ENCODE measurements at regions not wholly inside any gene's neighbourhood (a gene's known extent, or its start where the extent isn't known, plus 50 kb on each side); places are given as distances from the start of the nearest gene placed in this dataset.
"Not testable (repeated sequence)": the region's sequence is repeated elsewhere in the genome, so short reads cannot be mapped to it uniquely, and the experiment has no call there.

DNA sequence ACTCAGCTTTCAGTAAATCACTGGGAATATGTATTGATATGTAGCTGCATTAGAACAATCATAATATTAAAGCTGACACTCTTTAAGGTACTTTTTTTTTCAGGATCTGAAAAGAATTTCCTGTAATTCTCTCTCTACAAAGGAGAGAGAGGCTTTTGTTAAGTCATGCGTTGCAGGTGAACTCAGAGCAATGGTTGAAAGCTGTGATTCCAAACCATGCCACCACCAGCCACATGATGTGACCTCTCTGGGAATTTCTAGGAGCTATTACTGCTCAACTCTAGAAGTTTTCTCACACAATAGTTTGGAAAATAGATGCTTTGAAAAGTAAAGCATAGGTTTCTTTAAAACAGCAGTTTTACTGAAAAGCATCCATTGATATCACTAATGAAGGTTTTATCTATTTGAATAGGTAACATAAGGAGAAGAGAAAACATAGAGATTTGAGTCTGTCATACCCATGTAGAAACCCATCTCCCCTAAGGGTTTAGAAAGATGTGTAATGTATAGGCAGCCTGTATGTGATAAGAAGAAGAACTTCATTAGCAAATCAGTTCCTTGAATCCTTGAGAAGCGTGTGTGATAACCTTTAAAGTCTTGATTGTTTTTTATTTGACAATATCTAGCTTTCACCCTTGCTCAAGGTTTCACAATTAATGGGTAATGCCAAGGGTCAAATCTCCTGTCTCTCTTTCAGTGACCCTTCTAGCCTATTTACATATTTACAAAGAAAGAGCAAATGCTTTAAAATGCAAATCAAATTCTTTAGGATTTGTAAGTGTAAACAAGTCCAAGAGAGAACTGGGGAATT, 161.0 kb upstream of the ANKRD50 start:
- DNase-seq, result no peak

DNA sequence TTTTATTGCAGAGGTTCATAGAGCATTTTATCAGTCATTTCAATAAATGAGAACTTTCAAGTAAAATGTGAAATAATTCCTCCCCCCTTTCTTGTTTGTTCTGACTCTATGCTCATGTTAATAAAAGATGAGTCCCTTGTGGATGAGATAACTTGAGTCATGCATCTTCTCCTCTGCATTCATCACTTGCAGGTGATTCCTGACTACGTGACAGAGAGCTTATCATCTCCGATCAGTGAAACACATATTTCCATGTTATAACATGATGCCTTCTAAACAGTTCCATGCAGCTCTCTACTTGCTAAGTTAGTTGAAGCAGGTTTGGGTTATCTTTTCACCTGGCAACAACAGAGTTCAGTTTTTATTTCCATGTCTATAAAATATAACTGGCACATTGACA, 160.1 kb upstream of the ANKRD50 start:
- DNase-seq, result no peak

DNA sequence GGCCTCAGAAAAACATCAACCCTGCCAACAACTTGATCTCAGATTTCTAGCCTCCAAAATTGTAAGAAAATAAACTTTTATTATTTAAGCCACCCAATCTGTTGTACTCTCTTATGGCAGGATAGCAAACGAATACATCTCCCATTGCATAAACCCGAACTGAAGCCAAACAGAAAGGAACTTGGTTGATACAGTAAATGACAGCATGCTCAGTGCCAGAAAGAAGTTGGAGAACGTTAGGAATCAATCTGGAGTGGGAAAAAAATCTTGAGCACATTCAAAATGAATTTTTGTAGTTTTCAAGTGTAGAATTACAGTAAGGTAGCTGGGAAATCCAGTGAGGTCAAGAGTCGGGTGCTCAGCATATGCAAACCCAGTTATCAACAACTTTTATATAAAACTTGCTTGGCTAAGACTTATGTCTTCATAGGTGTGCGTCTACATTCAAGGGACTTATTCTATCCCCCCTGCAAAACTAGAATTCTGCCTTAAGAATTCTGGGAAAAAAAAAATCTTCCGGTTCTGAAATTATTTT, 157.5 kb upstream of the ANKRD50 start:
- DNase-seq, result no peak

DNA sequence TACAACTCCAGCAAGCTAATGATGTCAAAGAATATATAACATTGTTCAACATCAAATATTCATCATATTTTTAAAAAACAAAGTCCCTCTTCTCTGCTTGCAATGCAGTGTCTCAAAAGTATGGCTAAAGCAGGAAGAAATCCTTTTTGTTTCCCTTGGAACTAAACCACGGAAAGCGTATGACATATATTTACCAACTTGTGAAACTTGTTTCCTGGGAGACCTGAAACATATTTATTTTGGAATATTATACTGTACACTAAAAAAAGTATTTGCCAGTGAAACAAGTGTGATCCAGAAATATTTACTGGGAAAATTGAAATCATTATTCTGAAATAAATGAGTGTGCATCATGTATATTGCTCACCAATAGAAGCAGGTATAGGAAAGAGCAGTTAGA, 156.0 kb upstream of the ANKRD50 start:
- DNase-seq, result no peak

DNA sequence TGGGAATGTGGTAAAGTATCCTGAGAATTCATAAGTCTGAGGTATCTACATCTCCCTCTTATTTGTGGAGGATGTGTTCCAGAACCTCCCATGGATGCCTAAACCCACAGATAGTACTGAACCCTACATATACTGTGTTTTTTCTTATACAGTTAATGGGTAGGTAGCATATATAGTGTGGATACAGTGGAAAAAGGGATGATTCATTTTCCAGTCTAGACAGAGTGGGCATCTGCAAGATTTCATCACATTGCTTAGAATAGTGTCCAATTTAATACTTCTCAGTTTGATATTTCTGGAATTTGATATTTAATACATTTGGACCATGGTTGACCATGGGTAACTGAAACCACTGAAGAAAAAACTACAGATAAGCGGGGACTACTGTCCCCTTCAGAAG, 155.0 kb upstream of the ANKRD50 start:
- DNase-seq, result no peak

DNA sequence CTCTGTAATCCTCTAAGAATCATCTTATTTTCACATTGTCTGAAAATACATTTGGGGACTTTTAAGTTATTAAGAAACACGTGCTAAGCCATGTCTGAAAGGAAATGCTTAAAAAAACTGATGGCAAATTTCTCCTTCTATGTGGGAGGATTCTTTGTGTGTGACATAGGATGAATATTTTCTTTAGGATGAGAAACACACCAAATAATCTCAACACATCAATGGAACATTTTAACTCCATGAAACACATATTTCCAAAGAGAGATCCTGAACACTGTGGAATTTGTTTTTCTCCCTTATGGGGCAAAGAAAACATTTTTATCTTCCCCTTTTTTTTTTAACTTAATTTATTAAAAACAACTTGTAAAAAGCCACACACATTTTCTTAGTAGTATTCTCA, 153.8 kb upstream of the ANKRD50 start:
- DNase-seq, result no peak

DNA sequence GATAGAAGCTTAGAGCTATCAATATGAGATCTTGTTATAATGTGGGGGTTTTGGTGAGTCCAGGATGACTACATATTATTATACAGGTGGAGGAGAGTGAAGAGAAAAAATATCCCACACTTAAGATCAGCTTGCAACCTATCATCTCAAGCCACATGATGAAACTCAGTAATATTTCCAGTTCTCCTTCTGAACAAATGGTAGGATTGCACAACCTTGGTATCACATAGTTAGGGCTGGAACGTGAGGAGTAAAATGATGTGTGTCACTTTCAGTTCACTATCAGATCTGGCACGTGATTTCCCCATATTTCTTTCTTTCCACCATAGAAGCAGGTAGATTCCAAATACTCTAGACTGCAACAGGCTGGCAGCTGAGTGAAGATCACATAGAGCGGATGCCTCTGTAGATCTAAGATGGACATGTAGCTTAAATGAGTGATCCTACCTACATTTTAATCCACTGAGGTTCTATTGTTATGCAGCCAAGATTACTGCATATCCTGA, 150.6 kb upstream of the ANKRD50 start:
- DNase-seq, result no peak

DNA sequence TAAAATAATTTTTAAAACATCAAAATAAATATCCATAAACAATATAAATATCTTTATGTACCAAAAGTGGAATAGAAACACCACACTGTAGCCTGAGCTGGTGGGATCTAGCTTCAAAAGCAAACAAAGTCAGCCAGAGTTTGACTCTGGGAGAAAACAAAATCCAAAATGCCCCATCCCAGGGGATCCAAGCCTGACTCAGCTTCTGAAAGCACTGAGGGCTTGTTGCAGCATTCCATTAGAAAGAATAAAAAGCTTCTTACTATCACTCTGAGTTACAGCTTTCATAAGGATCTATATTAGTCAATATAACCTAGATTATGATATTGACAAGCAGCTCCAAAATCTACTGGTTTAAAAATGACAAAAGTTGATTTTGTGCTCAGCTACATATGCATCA, 149.7 kb upstream of the ANKRD50 start:
- DNase-seq, result no peak

DNA sequence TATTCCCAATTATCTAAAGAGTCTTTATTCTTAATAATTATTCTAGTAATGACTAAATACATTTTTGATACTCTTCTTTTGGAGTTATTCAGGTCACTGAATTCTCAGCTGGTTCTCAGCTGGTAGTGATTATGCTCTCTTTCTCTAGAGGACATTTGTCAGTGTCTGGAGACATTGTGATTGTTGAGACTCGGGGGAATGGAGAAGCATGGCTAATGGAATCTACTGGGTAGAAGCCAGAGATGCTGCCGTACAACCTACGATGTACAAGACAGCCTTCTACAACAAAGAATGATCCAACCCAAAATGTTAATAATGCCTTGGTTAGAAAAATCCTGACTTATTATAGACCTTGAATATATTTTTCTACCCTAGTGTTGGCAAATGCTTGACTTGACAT, 149.2 kb upstream of the ANKRD50 start:
- DNase-seq, result no peak

DNA sequence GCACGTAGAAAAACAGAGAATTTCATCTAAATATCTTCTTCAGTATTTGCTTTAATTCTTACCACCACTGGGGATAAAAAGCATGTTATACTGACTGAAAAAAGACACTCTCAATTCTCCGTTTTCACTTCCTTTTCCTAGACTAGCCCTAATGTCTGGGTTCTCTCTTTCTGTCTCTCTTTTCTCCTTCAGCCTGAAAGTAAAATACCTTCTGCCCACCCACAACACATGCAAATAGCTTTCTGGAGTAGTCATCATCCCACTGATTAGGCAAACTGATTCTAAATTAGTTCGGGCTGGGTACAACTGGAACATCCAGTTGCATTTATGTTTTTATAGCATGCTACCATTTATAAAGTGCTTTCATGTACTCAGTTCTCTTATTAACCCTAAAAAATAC, 142.4 kb upstream of the ANKRD50 start:
- no peak for DNase-seq

DNA sequence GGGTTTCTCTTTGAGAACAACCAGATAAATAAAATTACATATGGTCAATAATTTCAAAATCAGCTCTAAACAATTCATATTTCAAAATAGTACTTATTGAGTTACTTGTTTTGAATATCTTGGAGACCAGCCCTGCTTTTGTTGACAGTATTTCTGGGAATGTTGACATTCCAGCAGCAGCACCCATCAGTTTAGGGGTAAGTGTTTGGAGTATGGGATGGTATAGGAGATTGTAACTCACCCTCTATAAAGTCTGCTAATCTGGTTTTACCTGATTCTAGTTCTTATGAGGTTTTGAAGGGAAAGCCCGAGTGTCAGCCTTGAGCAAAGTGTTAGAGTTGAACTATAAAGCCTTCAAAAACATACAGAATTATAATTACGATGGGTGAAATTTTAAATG, 139.2 kb upstream of the ANKRD50 start:
- DNase-seq, result no peak

DNA sequence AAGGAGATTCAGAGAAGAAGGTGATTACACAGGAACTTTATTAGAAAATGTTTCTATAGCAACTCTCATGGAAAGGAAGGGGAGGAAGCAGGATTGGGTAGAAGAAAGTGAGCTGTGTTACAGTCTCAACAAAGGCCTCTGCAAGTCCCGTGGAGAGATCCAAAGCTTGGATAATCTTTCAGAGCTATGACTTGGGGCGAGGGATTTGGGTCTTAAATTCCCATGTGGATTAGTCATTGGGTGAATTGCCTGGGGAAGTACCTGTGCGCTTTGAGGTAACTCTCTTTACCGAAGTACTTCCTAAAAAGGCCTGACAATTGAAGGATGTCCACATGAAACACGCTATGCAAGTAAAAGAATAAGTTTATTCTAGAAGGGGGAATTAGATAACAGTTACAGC, 133.8 kb upstream of the ANKRD50 start:
- no peak for DNase-seq

DNA sequence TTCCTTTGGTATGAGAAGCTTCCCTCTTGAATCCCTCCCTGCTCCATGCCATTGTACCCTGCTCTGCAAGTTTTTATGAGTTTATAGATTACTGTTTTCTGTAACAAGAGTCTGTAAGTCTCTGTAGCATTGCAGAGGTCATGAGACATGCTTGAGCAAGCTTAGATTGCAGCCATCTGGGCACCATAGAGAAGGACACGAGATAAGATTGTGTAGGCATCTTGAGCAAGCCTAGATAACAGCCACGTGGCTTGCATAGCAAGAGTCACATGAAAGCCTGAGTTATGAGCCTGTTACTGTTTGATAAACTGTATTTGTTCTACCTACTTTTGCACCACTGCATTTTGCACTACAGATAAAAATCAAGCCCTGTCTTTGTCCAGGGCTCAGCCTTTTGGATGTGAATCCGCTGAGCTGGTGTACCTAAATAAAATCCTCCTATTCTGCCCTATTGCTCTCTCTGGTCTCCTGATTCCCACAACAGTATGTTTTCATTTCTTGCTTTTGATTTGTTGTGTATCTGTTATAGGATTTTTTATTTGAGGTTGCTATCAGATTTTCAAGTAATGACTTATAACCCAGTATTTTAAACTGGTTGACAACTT, 127.4 kb upstream of the ANKRD50 start:
- DNase-seq, result no peak

DNA sequence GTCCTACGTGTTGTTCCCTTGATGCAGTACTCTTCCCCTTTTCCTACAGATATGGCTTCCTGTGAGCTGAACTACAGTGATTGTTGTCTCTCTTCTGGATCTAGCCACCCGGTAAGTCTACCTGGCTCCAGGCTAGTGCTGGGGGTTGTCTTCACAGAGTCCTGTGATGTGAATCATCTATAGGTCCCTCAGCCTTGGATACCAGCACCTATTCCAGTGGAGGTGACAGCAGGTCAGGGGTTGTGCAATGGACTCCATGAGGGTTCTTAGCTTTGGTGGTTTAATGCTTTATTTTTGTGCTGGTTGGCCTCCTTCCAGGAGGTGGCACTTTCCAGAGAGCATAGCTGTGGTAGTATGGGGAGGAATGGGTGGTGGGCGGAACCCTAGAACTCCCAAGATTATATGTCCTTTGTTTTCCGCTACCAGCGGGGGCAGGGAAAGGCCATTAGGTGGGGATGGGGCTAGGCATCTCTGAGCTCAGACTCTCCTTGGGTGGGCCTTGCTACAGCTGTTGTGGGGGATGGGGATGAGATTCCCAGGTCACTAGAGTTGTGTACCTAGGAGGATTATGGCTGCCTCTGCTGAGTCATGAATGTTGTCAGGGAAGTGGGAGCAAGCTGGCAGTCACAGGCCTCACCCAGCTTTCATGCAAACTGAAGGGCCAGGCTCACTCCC, 121.4 kb upstream of the ANKRD50 start:
- no peak for DNase-seq

DNA sequence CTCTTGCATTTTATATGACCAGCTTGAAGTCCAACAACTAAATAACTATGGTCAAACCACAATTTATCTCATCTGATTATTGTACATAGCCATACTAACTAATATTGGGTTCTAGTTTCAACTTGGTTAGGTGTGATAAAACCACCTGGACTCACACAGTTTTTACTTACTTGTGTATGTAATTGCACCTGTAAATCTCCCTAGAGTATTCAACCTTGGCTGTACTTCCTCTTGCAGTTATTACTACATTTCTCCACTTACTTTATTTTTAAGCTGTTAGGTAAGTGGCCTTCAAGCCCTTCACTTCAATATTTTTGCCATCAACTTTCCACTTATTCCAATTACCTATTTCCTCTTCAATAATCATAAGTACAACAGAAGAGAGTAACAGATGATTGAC, 115.8 kb upstream of the ANKRD50 start:
- no peak for DNase-seq

DNA sequence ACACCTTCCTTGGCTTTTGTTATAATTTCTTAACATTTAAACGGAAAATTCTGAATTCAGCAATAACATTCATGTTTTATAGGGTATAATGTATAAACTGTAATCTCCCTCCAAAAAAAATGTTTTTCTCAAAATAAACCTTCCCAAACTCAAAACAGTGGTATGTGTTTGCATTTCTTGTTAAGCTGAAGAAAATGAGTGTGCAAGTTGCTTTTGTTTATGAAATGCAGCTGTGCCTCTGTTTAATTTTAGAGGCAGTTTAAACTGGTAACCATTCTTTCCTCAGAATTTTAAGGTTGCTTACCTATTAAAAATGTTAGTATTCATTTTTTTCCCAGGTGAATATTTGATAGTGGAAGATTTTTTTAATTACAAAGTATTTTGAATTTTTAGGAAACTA, 105.0 kb upstream of the ANKRD50 start:
- DNase-seq, result no peak

DNA sequence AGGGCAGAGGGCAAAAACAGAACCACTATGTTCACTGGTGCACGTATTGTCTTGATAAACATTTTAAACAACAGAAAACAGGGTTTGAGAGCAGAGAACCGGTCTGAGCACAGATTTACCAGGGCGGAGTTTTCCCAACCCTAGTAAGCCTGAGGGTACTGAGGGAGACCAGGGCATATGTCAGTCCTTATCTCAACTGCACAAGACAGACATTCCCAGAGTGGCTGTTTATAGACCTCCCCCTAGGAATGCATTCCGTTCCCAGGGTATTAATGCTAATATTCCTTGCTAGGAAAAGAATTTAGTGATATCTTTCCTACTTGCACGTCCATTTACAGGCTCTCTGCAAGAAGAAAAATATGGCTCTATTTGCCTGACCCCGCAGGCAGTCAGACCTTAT, 99.7 kb upstream of the ANKRD50 start:
- not testable (repeated sequence) for DNase-seq

DNA sequence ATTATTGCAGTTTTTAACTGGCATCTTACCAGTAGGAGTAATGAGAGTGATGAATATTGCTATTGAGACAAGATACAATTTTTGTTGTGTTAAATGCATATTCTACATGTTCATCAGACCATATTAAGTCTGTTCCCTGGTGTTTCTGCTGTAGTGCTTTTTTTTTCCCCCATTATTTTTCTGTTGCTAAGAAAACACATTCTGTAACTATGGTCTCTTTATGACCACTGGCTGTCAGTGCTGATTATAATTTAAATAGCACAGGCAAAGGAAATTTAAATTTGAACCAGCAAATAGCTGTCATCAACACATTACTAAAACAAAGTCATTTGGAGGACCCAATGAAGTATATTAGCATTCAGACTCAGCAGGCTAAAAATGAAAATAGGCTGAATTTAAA, 98.3 kb upstream of the ANKRD50 start:
- no peak for DNase-seq

DNA sequence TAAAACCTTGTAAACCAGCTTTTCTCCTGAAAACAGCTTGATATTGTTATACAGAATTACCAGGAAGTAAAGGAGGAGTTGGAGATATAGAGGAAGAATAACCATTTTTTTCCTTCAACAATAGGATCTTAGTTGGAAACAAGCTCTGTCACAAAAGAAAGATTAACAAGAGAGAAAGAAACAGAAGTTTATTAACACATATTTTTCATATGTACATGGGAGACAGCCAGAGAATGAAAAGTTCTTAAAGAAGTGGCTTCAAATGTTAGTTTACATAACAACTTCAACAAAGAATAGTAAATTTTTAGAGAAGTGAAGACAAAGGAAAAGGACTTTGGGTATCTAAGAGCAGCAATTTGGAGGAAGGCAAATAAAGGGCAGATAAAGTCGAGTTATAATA, 94.9 kb upstream of the ANKRD50 start:
- DNase-seq, result no peak

DNA sequence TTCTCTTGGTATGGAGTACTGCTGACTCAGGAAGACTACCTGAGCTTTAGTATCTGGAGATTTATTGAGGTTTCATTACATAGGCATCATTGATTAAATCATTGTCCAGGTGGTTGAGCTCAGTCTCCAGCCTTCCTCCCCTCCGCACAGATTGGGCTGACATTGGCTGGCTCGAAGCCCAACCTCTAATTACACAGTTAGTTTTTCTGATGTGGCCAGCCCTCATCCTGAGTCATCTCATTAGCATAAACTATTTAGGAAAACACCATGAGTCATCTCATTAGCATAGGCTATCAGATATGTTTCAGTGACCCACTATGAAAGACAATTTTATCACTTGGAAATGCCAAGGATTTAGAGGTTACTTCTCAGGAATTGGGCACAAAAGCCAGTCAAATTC, 93.9 kb upstream of the ANKRD50 start:
- DNase-seq, result no peak

DNA sequence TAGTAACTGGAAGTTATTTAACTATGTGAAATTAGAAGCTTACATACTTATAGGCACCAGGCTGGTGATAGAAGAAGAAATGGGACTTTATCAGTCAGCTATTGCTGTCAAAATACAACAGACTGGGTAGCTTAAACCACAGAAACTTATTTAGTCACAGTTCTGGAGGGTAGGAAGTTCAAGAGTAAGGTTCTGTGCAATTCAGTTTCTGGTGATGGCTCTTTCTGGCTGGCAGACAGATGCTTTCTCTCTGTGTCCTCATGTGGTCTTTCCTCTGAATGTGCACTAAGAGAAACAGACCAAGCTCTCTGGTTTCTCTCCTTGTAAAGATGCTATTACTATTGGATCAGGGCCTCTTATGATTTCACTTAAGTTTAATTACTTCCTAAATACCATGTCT, 92.1 kb upstream of the ANKRD50 start:
- DNase-seq, result no peak

DNA sequence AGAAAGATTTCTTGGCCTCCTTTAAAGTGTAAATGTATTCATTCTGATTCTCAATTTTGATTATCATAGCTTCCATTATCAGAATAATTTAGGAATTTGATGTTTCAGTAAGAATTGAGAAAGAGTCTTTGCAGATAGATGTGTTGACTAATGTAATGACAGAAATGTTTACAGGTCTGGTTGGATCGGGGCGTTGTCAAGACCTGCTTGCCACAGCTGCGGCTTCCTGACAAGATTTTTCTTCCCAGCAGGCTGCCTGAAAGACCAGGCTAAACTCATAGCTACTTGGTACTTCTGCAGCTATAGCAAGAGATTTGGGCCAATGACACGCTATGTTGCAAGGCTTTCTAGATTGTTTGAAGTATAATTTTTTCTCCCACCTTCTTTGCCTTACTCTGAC, 91.5 kb upstream of the ANKRD50 start:
- no peak for DNase-seq

DNA sequence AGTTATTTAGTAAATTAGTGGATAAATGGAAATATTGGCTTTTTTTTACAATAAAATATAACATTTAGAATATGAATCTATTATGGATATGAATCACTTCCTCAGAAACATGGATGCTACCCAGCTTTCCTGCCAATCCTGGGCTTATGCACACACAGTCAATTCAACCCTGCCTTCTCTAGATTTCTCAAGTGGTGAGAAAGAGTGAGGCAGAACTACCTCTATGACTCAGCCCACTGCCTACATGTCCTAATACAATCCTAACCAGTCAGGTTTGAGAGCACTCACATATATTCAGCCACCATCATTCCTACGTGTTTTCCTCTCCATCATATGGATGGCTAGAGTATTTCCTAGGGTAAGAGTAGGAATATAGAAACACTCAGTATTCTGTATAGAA, 91.1 kb upstream of the ANKRD50 start:
- DNase-seq, result no peak

DNA sequence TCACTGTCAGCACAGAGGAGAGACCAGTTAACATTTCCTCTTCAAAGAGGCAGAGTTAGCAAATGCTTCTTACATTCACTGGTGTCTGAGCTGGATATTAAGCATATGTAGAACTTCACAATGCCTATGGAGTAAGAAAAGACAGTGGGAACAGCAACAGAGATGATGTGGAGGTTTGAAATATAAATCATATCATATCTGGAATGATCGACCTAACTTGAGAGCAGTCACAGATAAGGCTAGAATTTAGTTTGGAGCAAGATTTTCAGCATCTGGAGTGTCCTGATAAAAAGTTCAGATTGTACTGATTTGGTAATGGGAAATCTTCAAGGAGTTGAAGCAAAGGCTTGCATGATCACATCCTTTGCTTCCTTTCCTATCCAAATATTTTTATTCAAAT, 90.5 kb upstream of the ANKRD50 start:
- no peak for DNase-seq
